WTC11 (cell line): ENCODE measurements at regions not wholly inside any gene's neighbourhood (a gene's known extent, or its start where the extent isn't known, plus 50 kb on each side); places are given as distances from the start of the nearest gene placed in this dataset.

ENCODE experiments used
- ELF4 ChIP-seq: sonication (generic); formaldehyde crosslinking; IDR thresholded peaks from 2 replicates; pipeline ENCODE4 v1.8.1; 2022; ENCODE audit warnings: low read depth, mild to moderate bottlenecking, moderate library complexity, missing genetic modification reagents
- NFYB ChIP-seq: sonication (generic); formaldehyde crosslinking; conservative IDR thresholded peaks from 2 replicates; pipeline ENCODE4 v1.8.0; 2022; ENCODE audit warnings: low read depth, missing genetic modification reagents
- TF ChIP-seq, protein P1 (sequence below): fragments of 200-600 bp; IDR thresholded peaks from 2 replicates; pipeline ENCODE4 v1.8.0; 2022; ENCODE audit warnings: antibody characterized with exemption

- TF ChIP-seq, protein P1, sequence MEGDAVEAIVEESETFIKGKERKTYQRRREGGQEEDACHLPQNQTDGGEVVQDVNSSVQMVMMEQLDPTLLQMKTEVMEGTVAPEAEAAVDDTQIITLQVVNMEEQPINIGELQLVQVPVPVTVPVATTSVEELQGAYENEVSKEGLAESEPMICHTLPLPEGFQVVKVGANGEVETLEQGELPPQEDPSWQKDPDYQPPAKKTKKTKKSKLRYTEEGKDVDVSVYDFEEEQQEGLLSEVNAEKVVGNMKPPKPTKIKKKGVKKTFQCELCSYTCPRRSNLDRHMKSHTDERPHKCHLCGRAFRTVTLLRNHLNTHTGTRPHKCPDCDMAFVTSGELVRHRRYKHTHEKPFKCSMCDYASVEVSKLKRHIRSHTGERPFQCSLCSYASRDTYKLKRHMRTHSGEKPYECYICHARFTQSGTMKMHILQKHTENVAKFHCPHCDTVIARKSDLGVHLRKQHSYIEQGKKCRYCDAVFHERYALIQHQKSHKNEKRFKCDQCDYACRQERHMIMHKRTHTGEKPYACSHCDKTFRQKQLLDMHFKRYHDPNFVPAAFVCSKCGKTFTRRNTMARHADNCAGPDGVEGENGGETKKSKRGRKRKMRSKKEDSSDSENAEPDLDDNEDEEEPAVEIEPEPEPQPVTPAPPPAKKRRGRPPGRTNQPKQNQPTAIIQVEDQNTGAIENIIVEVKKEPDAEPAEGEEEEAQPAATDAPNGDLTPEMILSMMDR = no peak
- TF ChIP-seq NFYB (CRISPR knock-in tag) (no peak), ELF4 (no peak)
Observed at GRCh38 chr3:159123877-159124276, 322.0 kb downstream of the MFSD1 start.
